ENCODE measurements at regions not wholly inside any gene's neighbourhood (a gene's known extent, or its start where the extent isn't known, plus 50 kb on each side); places are given as distances from the start of the nearest gene placed in this dataset.

DNA sequence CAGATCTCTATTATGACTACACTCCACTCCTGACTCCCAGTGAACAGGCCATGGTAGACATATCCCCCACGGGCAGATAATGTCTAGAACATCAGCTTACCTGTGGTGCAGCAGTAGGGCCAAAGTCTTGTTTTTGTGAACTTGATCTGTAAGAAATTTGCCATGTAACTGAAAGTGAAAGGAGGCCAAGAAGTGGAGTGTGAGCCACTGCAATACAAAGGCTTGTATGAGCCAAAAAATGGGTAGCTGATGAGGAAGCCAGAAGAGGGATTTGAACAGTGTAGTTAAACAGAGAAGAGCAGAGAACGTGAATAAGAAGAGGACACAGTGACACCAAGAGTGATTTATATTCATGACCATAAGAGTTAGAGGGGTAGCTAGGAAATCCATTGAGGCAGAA is 361.7 kb downstream of the DMRT2 start:
- no peak for TF ChIP-seq POLR2A (IDR thresholded peaks at IDR 0.05; ENCODE audit: low read depth, low read length)
- no peak for TF ChIP-seq TAF1 (IDR thresholded peaks at IDR 0.05; ENCODE audit: borderline replicate concordance, low read depth, low read length)
- no peak for TF ChIP-seq POLR2AphosphoS5 (IDR thresholded peaks at IDR 0.05; ENCODE audit: low read depth, low read length)
